Smooth muscle cell (in vitro differentiated cells): ENCODE measurements at regions not wholly inside any gene's neighbourhood (a gene's known extent, or its start where the extent isn't known, plus 50 kb on each side); places are given as distances from the start of the nearest gene placed in this dataset.
"Not testable (repeated sequence)": the region's sequence is repeated elsewhere in the genome, so short reads cannot be mapped to it uniquely, and the experiment has no call there.

Experiments
- DNase-seq: peaks from one replicate; lab custom pipeline; 2025; ENCODE audit not compliant: unreplicated experiment; lab: John Stamatoyannopoulos, UW
- H2AFZ ChIP-seq: fragments of 200-600 bp; sonication (generic); 2 replicates; pipeline ENCODE4 v1.6.0; 2016; ENCODE audit warnings: antibody characterized with exemption, low read depth, mild to moderate bottlenecking
- H3F3A ChIP-seq: fragments of 200-600 bp; sonication (generic); 2 replicates; pipeline ENCODE4 v1.6.0; 2017; ENCODE audit warnings: antibody characterized with exemption, low read depth
- H3K27ac ChIP-seq: fragments of 200-600 bp; sonication (generic); 2 replicates; pipeline ENCODE4 v1.5.1; 2016; ENCODE audit warnings: low read depth, mild to moderate bottlenecking
- H3K27me3 ChIP-seq: fragments of 200-600 bp; sonication (generic); 2 replicates; pipeline ENCODE4 v1.6.1; 2016; ENCODE audit warnings: low read depth, mild to moderate bottlenecking
- H3K36me3 ChIP-seq: fragments of 200-600 bp; sonication (generic); 2 replicates; pipeline ENCODE4 v1.5.1; 2016; ENCODE audit warnings: low read depth
- H3K4me1 ChIP-seq: fragments of 200-600 bp; sonication (generic); 2 replicates; pipeline ENCODE4 v1.5.1; 2016; ENCODE audit warnings: low read depth
- H3K4me2 ChIP-seq: fragments of 200-600 bp; sonication (generic); 2 replicates; pipeline ENCODE4 v1.6.0; 2016; ENCODE audit warnings: mild to moderate bottlenecking
- H3K4me3 ChIP-seq: fragments of 200-600 bp; sonication (generic); 2 replicates; pipeline ENCODE4 v1.5.1; 2016; ENCODE audit warnings: mild to moderate bottlenecking
- H3K79me2 ChIP-seq: fragments of 200-600 bp; sonication (generic); 2 replicates; pipeline ENCODE4 v1.6.0; 2016; ENCODE audit warnings: low read depth, mild to moderate bottlenecking
- H3K9ac ChIP-seq: fragments of 200-600 bp; sonication (generic); 2 replicates; pipeline ENCODE4 v1.6.0; 2016; ENCODE audit warnings: low read depth
- H3K9me3 ChIP-seq: fragments of 200-600 bp; sonication (generic); replicated peaks from 2 replicates; pipeline ENCODE4 v1.5.1; 2016; ENCODE audit warnings: low read depth
- H4K20me1 ChIP-seq: fragments of 200-600 bp; sonication (generic); 2 replicates; pipeline ENCODE4 v1.6.0; 2016; ENCODE audit warnings: low read depth
- WGBS: methylation state at CpG from one replicate; pipeline ENCODE4 v1.1.7; 2016; ENCODE audit warnings: low lambda C conversion rate; 5-methylcytosine and 5-hydroxymethylcytosine counted together
- TF ChIP-seq, protein P1 (sequence below): fragments of 200-600 bp; sonication (generic); IDR thresholded peaks from 2 replicates; pipeline ENCODE4 v1.5.1; 2017; ENCODE audit warnings: borderline replicate concordance, mild to moderate bottlenecking, antibody characterized with exemption; ENCODE audit not compliant: insufficient read depth, poor library complexity, severe bottlenecking

GRCh38 chr2:149763358-149763757 lies 175.8 kb upstream of the MMADHC start:
- Histone ChIP-seq H3K4me3 (no peak overlapping the region), H3K4me2 (no peak overlapping the region), H3K36me3 (no peaks in the 10 kb centered on the region), H3K9ac (no peak overlapping the region), H3K27me3 (no peaks in the 10 kb centered on the region), H3F3A (peaks cover 6% of the 10 kb centered on the region), H3K27ac (no peak overlapping the region), H3K4me1 (peaks cover 14% of the 10 kb centered on the region), H2AFZ (no peak overlapping the region), H3K9me3 (no peaks in the 10 kb centered on the region), H4K20me1 (no peaks in the 10 kb centered on the region), H3K79me2 (no peaks in the 10 kb centered on the region)
- 98% methylated on average over 6 of the region's 6 CpGs for WGBS
- TF ChIP-seq, protein P1, sequence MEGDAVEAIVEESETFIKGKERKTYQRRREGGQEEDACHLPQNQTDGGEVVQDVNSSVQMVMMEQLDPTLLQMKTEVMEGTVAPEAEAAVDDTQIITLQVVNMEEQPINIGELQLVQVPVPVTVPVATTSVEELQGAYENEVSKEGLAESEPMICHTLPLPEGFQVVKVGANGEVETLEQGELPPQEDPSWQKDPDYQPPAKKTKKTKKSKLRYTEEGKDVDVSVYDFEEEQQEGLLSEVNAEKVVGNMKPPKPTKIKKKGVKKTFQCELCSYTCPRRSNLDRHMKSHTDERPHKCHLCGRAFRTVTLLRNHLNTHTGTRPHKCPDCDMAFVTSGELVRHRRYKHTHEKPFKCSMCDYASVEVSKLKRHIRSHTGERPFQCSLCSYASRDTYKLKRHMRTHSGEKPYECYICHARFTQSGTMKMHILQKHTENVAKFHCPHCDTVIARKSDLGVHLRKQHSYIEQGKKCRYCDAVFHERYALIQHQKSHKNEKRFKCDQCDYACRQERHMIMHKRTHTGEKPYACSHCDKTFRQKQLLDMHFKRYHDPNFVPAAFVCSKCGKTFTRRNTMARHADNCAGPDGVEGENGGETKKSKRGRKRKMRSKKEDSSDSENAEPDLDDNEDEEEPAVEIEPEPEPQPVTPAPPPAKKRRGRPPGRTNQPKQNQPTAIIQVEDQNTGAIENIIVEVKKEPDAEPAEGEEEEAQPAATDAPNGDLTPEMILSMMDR = no peak
- no peak for DNase-seq

- Histone ChIP-seq H3K36me3 (no peaks in the 10 kb centered on the region), H3K27me3 (no peaks in the 10 kb centered on the region), H2AFZ (no peak overlapping the region), H3K79me2 (no peaks in the 10 kb centered on the region), H3K4me2 (no peak overlapping the region), H3K4me1 (no peaks in the 10 kb centered on the region), H3F3A (no peaks in the 10 kb centered on the region), H3K4me3 (no peak overlapping the region), H3K9me3 (no peaks in the 10 kb centered on the region), H3K9ac (no peak overlapping the region), H3K27ac (no peak overlapping the region), H4K20me1 (no peaks in the 10 kb centered on the region)
- no peak for DNase-seq
- 95% methylated on average over 2 of the region's 2 CpGs for WGBS
- TF ChIP-seq, protein P1 = no peak
These were observed 174.0 kb upstream of the MMADHC start for GRCh38 chr2:149761611-149762010.

- not testable (repeated sequence) for DNase-seq, H3K79me2 ChIP-seq, H3K36me3 ChIP-seq, H3K9me3 ChIP-seq, H3K4me3 ChIP-seq, H3K4me2 ChIP-seq, H3F3A ChIP-seq, H3K27ac ChIP-seq, H3K27me3 ChIP-seq, H2AFZ ChIP-seq, H3K9ac ChIP-seq, H4K20me1 ChIP-seq, H3K4me1 ChIP-seq
- 96% methylated on average over 2 of the region's 2 CpGs for WGBS
These were observed 171.8 kb upstream of the MMADHC start for GRCh38 chr2:149759382-149759781.

- WGBS = 100% methylated on average over 1 of the region's 1 CpG
- not testable (repeated sequence) for H3F3A ChIP-seq, H4K20me1 ChIP-seq, H3K4me3 ChIP-seq, H3K27me3 ChIP-seq, H2AFZ ChIP-seq, H3K36me3 ChIP-seq, H3K4me1 ChIP-seq, H3K9ac ChIP-seq, H3K27ac ChIP-seq, DNase-seq, H3K4me2 ChIP-seq, H3K9me3 ChIP-seq, H3K79me2 ChIP-seq
These were observed 167.1 kb upstream of the MMADHC start for GRCh38 chr2:149754722-149755121.

DNA sequence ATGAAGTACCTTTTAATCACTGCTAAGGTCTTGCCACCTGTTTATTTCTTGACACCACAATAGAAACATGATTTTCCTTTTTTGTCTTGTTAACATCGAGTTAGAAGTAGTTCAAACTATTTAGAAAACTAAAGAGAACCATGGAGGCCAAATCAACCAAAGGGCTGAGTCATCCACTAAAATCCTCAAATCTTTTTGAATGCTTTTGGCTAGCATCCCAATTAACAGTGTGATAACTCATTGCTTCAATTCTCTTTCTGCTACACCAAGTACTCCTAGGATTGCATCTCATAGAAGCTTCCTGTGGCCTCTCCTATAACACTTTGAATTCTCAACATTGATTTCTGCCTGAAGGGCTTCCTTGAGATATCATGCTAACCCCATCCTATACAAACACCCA lies 159.9 kb upstream of the MMADHC start:
- TF ChIP-seq, protein P1 = no peak
- Histone ChIP-seq H2AFZ (no peak overlapping the region), H3K36me3 (no peaks in the 10 kb centered on the region), H3K4me3 (no peak overlapping the region), H3K4me2 (peak overlapping the region; percentile 22), H3F3A (peaks cover 2% of the 10 kb centered on the region), H3K27me3 (no peaks in the 10 kb centered on the region), H3K79me2 (no peaks in the 10 kb centered on the region), H3K9me3 (no peaks in the 10 kb centered on the region), H3K27ac (no peak overlapping the region), H3K4me1 (peaks cover 3% of the 10 kb centered on the region), H3K9ac (no peak overlapping the region), H4K20me1 (no peaks in the 10 kb centered on the region)
- no peak for DNase-seq
- WGBS = 55% methylated on average over 1 of the region's 1 CpG
